H1 (cell line): ENCODE measurements at regions not wholly inside any gene's neighbourhood (a gene's known extent, or its start where the extent isn't known, plus 50 kb on each side); places are given as distances from the start of the nearest gene placed in this dataset.

Experiments used
- CBX5 ChIP-seq: fragments of 300-800, 300-1000 bp; sonication (generic); IDR thresholded peaks from 2 replicates; pipeline ENCODE4 v1.7.1; 2016; ENCODE audit warnings: antibody characterized with exemption, low read length, low read depth
- CBX8 ChIP-seq: fragments of 300-800, 300-1000 bp; sonication (generic); IDR thresholded peaks from 2 replicates; pipeline ENCODE4 v1.7.1; 2016; ENCODE audit warnings: low read depth, low read length, borderline replicate concordance
- HDAC2 ChIP-seq, 2 experiments: fragments of 300-600 bp in 1 of 2; sonication (generic) in 1 of 2; IDR thresholded peaks; 2 replicates each; pipeline ENCODE4 v1.6.1; 2011 to 2012; ENCODE audit warnings: low read depth in 2 of 2, low read length in 2 of 2, mild to moderate bottlenecking in 2 of 2, moderate library complexity in 2 of 2, borderline replicate concordance in 1 of 2, inconsistent platforms in 1 of 2
- PHF8 ChIP-seq: fragments of 200-600 bp; sonication (generic); conservative IDR thresholded peaks from 2 replicates; pipeline ENCODE4 v1.7.1; 2012; ENCODE audit warnings: low read depth, mild to moderate bottlenecking, inconsistent platforms, low read length, moderate library complexity
- POU5F1 ChIP-seq: IDR thresholded peaks from 2 replicates; pipeline ENCODE4 v1.6.1; 2011; ENCODE audit warnings: low read depth, mild to moderate bottlenecking, low read length, moderate library complexity
- RAD21 ChIP-seq, 2 experiments: IDR thresholded peaks in 1 of 2; conservative IDR thresholded peaks in 1 of 2; 2 replicates each; pipeline ENCODE4 v1.6.1; 2011; ENCODE audit warnings: low read depth in 2 of 2, low read length in 2 of 2, improper control_type of control experiment in 1 of 2, inconsistent platforms in 1 of 2, mild to moderate bottlenecking in 1 of 2, moderate library complexity in 1 of 2
- RFX5 ChIP-seq: IDR thresholded peaks from 2 replicates; pipeline ENCODE4 v1.6.1; 2011; ENCODE audit warnings: low read depth, low read length, improper control_type of control experiment, borderline replicate concordance
- SAP30 ChIP-seq: fragments of 300-600 bp; sonication (generic); IDR thresholded peaks from 2 replicates; pipeline ENCODE4 v1.7.1; 2012; ENCODE audit warnings: low read length, moderate library complexity, mild to moderate bottlenecking, inconsistent platforms; ENCODE audit not compliant: insufficient read depth, insufficient replicate concordance
- SIN3A ChIP-seq, 2 experiments: IDR thresholded peaks in 1 of 2; conservative IDR thresholded peaks in 1 of 2; 2 replicates each; pipeline ENCODE4 v1.6.1; 2011 to 2012; ENCODE audit warnings: low read length in 2 of 2, improper control_type of control experiment in 1 of 2, low read depth in 1 of 2, mild to moderate bottlenecking in 1 of 2
- SUZ12 ChIP-seq: fragments of 200-600 bp; sonication (generic); IDR thresholded peaks from 2 replicates; pipeline ENCODE4 v1.6.1; 2012; ENCODE audit warnings: mild to moderate bottlenecking, inconsistent platforms, low read length, moderate library complexity, mixed read lengths
- TF ChIP-seq, protein P1 (sequence below): fragments of 300-600 bp; sonication (generic); IDR thresholded peaks from 2 replicates; pipeline ENCODE4 v1.7.1; 2012; ENCODE audit warnings: low read length, moderate library complexity, mild to moderate bottlenecking, inconsistent platforms; ENCODE audit not compliant: insufficient replicate concordance

GRCh38 chr2:82120115-82120514 is 1815.6 kb upstream of the LRRTM1 start (continued):
- TF ChIP-seq, protein P1, sequence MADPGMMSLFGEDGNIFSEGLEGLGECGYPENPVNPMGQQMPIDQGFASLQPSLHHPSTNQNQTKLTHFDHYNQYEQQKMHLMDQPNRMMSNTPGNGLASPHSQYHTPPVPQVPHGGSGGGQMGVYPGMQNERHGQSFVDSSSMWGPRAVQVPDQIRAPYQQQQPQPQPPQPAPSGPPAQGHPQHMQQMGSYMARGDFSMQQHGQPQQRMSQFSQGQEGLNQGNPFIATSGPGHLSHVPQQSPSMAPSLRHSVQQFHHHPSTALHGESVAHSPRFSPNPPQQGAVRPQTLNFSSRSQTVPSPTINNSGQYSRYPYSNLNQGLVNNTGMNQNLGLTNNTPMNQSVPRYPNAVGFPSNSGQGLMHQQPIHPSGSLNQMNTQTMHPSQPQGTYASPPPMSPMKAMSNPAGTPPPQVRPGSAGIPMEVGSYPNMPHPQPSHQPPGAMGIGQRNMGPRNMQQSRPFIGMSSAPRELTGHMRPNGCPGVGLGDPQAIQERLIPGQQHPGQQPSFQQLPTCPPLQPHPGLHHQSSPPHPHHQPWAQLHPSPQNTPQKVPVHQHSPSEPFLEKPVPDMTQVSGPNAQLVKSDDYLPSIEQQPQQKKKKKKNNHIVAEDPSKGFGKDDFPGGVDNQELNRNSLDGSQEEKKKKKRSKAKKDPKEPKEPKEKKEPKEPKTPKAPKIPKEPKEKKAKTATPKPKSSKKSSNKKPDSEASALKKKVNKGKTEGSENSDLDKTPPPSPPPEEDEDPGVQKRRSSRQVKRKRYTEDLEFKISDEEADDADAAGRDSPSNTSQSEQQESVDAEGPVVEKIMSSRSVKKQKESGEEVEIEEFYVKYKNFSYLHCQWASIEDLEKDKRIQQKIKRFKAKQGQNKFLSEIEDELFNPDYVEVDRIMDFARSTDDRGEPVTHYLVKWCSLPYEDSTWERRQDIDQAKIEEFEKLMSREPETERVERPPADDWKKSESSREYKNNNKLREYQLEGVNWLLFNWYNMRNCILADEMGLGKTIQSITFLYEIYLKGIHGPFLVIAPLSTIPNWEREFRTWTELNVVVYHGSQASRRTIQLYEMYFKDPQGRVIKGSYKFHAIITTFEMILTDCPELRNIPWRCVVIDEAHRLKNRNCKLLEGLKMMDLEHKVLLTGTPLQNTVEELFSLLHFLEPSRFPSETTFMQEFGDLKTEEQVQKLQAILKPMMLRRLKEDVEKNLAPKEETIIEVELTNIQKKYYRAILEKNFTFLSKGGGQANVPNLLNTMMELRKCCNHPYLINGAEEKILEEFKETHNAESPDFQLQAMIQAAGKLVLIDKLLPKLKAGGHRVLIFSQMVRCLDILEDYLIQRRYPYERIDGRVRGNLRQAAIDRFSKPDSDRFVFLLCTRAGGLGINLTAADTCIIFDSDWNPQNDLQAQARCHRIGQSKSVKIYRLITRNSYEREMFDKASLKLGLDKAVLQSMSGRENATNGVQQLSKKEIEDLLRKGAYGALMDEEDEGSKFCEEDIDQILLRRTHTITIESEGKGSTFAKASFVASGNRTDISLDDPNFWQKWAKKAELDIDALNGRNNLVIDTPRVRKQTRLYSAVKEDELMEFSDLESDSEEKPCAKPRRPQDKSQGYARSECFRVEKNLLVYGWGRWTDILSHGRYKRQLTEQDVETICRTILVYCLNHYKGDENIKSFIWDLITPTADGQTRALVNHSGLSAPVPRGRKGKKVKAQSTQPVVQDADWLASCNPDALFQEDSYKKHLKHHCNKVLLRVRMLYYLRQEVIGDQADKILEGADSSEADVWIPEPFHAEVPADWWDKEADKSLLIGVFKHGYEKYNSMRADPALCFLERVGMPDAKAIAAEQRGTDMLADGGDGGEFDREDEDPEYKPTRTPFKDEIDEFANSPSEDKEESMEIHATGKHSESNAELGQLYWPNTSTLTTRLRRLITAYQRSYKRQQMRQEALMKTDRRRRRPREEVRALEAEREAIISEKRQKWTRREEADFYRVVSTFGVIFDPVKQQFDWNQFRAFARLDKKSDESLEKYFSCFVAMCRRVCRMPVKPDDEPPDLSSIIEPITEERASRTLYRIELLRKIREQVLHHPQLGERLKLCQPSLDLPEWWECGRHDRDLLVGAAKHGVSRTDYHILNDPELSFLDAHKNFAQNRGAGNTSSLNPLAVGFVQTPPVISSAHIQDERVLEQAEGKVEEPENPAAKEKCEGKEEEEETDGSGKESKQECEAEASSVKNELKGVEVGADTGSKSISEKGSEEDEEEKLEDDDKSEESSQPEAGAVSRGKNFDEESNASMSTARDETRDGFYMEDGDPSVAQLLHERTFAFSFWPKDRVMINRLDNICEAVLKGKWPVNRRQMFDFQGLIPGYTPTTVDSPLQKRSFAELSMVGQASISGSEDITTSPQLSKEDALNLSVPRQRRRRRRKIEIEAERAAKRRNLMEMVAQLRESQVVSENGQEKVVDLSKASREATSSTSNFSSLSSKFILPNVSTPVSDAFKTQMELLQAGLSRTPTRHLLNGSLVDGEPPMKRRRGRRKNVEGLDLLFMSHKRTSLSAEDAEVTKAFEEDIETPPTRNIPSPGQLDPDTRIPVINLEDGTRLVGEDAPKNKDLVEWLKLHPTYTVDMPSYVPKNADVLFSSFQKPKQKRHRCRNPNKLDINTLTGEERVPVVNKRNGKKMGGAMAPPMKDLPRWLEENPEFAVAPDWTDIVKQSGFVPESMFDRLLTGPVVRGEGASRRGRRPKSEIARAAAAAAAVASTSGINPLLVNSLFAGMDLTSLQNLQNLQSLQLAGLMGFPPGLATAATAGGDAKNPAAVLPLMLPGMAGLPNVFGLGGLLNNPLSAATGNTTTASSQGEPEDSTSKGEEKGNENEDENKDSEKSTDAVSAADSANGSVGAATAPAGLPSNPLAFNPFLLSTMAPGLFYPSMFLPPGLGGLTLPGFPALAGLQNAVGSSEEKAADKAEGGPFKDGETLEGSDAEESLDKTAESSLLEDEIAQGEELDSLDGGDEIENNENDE = no peak
- no peak for TF ChIP-seq RFX5
- TF ChIP-seq RAD21 (IDR thresholded peaks at IDR 0.05 in 1 of 2, conservative IDR thresholded peaks at IDR 0.05 in 1 of 2; ENCODE audit: low read depth in 2 of 2, low read length in 2 of 2) = no peak
- TF ChIP-seq SIN3A (conservative IDR thresholded peaks at IDR 0.05 in 1 of 2, IDR thresholded peaks at IDR 0.05 in 1 of 2; ENCODE audit: low read depth in 1 of 2, low read length in 2 of 2) = no peak
- TF ChIP-seq SUZ12 = no peak
- no peak for TF ChIP-seq CBX5
- TF ChIP-seq CBX8 = no peak
- no peak for TF ChIP-seq HDAC2 (IDR thresholded peaks at IDR 0.05; ENCODE audit: borderline replicate concordance in 1 of 2, low read depth in 2 of 2, low read length in 2 of 2)
- TF ChIP-seq PHF8 = no peak
- TF ChIP-seq SAP30 = no peak
- TF ChIP-seq POU5F1 = no peak
